GM19351 (cell line): ENCODE measurements at regions not wholly inside any gene's neighbourhood (a gene's known extent, or its start where the extent isn't known, plus 50 kb on each side); places are given as distances from the start of the nearest gene placed in this dataset.

Experiments used
- ATAC-seq: cut with Tn5 transposase; IDR thresholded peaks from one replicate; pipeline ENCODE4 v1.9.1; 2021; ENCODE audit warnings: mild to moderate bottlenecking, moderate library complexity; ENCODE audit not compliant: unreplicated experiment

DNA sequence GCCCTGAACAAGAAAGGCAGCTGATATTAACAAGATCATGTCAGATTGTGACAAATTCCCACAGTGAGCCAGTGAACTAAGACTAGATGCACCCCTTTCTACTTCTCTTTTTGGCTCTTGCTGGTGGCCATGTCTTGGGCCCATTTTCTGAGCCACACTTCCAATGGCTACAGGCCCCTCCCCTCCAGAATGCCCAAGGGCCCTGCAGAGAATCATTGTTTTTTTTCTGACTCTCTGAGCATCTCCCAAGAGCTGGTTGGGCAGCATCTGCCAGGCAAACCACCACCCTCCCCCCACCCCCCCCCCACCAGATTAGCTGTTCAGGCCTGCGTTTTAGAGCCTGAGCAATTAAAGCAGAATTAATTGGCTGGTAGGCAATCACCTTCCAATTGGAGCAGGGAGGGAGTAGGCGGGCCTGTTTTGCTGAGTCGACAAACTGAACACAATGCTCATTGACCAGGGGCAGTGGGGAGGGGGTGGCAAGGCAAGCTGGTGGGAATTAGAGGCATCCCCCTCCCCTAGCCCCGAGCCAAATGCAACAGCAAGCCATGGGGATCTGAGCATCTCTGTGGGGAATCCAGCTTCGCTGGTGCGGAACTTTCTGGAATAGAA, 541.4 kb downstream of the MN1 start:
- ATAC-seq = no peak

DNA sequence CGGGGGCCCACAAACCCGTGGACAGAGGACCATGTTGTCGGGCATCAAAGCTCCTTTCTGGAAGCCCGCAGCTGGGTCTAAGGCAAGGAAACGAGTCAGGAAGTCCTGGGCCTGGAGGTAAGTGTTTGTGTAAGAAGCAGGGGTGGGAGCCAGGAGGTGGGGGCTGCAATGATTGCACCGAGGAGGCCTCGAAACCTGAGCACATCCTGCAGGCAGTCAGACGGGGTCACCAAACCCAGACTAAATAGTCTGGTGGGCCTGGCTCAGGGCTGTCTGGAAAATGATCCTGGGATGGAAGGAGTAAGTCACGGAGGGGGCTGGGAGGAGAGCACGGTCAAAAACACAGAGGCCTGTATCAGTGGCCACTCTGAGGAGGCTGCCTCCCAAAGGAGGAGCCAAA, 539.2 kb downstream of the MN1 start:
- no peak for ATAC-seq

GRCh38 chr22:27264184-27264583, 537.4 kb downstream of the MN1 start:
- no peak for ATAC-seq

DNA sequence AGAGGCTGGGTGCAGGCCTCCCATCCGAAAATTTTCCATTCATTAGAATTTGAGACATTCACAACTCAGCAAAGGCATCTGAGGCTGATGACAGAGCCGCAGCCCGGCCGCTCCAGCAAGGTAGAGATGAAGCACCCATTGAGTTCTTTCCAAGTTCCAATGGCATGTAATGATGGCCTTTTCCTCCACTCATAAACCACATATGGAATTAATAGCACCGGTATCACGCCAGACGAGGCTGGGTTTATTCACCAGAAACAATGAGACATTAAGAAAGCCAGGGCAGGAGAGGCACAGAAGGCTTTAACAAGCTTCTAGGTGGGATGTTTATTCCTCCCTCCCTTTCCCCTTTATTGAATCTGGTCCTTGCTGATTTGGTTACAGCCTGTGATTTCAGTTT, 534.4 kb downstream of the MN1 start:
- ATAC-seq = no peak

GRCh38 chr22:27269751-27270543, 531.6 kb downstream of the MN1 start:
- ATAC-seq = no peak

- no peak for ATAC-seq
Observed at GRCh38 chr22:27270818-27271510, 530.6 kb downstream of the MN1 start.

DNA sequence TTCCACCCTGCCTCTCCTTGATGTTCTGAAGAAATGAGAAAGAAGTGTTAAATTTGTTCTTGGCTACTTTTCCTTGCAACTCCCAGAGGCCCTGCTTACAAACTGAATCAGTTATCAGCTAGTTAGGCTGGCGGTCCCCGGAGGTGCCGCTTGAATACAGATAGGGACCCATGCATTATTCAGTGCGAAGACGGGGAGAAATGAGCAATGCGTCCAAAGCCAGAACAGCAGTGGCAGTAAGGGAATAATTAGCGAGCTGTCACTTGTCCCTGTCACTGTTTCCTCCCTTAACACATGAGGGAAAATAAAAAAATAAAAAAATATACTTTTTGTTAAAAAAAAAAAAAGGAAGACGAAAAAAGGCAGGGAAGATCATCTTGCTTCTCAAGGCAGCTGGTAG, 528.1 kb downstream of the MN1 start:
- ATAC-seq = no peak

DNA sequence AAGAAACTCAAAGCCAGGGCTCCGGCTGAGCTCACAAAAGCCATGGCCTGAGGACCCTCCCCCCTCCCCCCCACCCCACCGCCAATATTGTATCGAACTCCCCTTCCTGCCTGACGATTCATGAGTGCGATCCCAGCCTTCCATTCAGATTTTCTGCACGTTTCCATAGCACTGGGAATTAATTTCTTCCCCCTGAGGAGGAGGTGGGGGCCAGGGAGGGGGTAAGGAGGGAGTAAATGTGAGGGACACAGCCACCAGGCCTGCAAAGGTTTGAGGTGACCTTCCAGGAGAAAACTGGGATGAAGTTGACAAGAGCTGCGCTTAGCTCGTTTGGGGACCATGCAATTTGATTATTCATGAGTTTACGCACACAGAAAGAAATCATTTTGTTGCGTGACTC, 527.7 kb downstream of the MN1 start:
- no peak for ATAC-seq

- ATAC-seq = no peak
Observed at GRCh38 chr22:27274770-27275449, 526.6 kb downstream of the MN1 start.

- no peak for ATAC-seq
Observed at GRCh38 chr22:27278946-27279345, 522.6 kb downstream of the MN1 start.

DNA sequence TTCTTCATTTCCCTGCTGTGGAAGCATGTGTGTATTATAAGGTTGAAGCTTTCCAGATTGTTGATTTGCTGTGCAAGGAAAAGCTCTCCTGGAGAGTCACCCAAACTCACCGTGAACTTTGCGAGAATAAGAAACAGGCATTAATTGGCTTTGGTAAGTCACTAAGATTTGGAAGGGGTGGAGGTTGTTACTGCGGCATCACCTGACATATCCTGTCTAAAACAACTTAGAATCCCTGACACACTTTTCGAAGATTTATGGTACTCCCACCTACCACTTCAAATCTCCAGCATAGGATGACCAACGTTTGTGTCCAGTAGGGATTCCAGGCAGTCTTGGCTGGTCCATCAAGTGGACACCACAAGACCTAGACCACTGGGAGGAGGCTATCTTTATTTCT, 518.3 kb downstream of the MN1 start:
- ATAC-seq = no peak

DNA sequence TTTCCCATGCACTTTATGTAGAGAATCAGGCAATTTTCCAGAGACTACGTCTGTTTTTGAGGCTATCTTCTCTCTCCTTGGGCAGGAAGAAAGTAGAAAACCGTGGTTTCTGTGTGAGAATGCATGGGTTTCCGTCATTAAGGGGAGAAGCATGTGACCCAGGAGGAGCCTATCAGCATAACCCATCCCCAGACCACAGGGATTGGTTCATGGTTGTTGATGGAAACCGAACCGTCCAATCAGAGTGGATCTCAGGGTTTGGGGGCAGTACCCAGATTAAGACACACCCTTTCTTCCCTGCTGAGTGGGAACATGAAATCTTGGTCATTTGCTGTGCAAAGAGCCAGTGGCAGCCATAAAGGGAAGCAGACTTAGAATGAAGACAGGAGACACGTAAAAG, 517.8 kb downstream of the MN1 start:
- no peak for ATAC-seq

GRCh38 chr22:27284324-27284723, 517.2 kb downstream of the MN1 start:
- ATAC-seq = no peak

- no peak for ATAC-seq
Observed at GRCh38 chr22:27286711-27287110, 514.8 kb downstream of the MN1 start.

DNA sequence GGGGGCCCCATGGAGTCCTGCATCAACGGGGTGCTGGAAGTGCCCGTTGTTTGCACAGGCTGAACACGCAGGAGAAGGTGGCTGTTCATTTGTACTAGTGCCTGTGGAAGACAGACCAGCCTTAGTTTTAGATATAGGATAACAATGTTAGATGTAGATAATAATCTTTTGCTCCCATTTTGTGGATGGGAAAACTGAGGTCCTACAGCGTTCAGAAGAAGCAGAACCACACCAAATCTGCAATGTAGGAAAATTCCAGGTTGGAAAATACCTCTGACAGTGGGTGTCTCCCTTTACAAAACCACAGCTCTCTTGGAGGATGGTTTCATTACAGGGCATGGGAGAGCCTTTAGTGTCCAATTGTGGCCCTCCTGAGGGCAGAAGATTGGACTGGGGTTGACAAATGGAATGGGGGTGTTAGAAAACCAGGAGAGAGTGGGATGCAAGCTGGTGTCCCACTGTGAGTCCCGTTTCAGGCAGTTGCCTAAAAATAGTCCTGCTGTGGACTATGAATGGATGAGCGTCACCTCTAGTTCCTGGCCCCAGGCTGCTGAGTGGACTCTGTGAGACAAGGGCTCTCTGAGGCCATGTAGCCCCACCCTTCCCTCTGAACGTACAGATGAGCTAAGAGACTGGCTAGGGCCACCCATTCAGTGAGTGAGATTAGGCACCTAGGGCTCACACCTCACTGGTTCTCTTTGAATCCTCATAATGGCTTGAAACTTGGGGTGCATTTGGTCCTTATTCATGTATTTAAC, 508.8 kb downstream of the MN1 start:
- ATAC-seq = no peak

DNA sequence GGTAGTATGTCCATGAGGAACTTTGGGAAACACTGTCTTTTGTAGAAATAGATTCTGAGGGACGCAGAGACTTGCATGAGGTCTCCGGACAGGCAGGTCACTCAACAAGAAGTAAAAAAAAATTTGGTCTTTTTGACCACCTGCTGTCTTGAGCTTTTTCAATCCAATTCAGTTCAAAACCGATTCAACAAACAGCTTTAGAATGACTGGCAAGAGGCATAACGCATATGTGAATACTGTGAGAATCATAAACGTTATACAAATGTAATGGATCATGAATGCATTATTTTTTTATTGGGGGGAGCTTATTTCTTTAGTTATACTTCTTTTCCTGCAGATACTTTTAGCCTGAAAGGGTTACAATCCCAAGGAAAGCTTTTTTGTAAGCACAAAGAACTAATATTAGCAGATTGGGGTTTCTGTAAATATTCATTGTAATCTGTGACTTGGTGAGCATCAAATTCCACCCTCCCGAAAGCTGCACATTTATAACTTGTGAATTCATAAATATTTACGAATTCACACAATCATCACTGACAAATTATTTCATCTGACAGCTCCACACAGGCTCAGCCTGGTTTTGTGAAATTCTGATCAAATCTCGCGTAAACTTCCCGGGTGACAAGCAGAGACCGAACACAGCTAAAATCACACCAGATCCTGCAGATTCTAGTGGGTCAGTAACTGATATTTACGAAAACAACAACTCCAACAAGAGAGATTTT, 507.7 kb downstream of the MN1 start:
- ATAC-seq = no peak

GRCh38 chr22:27295040-27295439, 506.5 kb downstream of the MN1 start:
- no peak for ATAC-seq

DNA sequence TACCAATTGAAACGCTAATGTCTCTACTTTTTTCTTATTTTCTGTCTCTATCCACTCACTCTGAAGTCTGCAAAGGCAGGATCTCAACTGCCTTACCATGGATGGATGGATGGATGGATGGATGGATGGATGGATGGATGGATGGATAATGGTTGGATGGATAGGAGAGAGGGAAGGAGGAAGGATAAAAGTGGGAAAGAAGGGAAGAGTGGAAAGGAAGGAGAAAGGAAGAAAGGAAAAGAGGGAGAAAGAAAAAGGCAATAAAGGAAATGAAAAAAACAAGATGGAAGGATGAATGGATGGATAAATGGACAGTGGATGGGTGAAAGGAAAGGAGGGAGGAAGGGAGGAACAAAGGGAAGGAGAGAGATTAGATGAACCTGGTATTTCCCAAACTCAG, 506.0 kb downstream of the MN1 start:
- no peak for ATAC-seq

GRCh38 chr22:27296091-27296675, 505.4 kb downstream of the MN1 start:
- no peak for ATAC-seq

DNA sequence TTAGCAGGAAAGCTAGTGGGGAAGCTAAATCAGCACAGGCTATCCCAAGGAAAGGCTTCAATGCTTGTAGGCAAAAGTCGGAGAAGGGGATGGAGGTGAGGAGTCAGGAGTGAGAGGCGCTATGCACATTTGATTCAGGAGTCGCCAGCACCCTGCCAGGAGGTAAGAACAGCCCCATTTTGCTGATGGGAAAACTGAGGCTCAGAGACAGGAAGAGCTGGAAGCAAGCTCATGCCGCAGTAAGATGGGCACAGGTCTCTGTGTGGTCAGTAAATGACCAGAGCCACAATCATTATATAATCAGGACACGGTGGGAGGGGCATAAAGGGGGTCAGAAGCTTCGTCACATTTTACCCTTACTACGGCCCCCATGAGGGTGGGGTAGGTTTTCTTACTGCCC, 504.4 kb downstream of the MN1 start:
- ATAC-seq = no peak
